Sigmoid colon (tissue), 6 donors: ENCODE measurements at regions not wholly inside any gene's neighbourhood (a gene's known extent, or its start where the extent isn't known, plus 50 kb on each side); places are given as distances from the start of the nearest gene placed in this dataset.

Experiments
- DNase-seq: peaks from one replicate; pipeline ENCODE4 v3.0.0-alpha.2; 2019
- H3K27ac ChIP-seq, 4 donors: fragments of 200-600 bp; sonication (generic); one replicate each; pipeline ENCODE4 v1.5.1; 2016 to 2019; ENCODE audit warnings: mild to moderate bottlenecking in 1 of 4
- H3K27me3 ChIP-seq, 3 donors: fragments of 200-600 bp; sonication (generic); one replicate each; pipeline ENCODE4 v1.5.1; 2019; ENCODE audit warnings: mild to moderate bottlenecking in 1 of 3
- H3K36me3 ChIP-seq, 4 donors: fragments of 200-600 bp; sonication (generic); one replicate each; pipeline ENCODE4 v1.5.1; 2016 to 2019
- H3K4me1 ChIP-seq, 4 donors: fragments of 200-600 bp; sonication (generic); one replicate each; pipeline ENCODE4 v1.5.1; 2017 to 2019
- H3K4me3 ChIP-seq, 4 donors: fragments of 200-600 bp; sonication (generic); one replicate each; pipeline ENCODE4 v1.5.1; 2017 to 2019; ENCODE audit warnings: mild to moderate bottlenecking in 2 of 4, moderate library complexity in 1 of 4
- H3K9me3 ChIP-seq, 4 donors: fragments of 200-600 bp in 3 of 4; sonication (generic) in 3 of 4; one replicate each; pipeline versions ENCODE4 v1.5.1 to v1.6.1; 2013 to 2019
- CTCF ChIP-seq, 4 experiments: fragments of 450-650 bp in 3 of 4; fragments of 200-600 bp in 1 of 4; IDR thresholded peaks; one replicate each; pipeline ENCODE4 v1.5.1; 2016 to 2019; ENCODE audit warnings: antibody characterized with exemption in 4 of 4, mild to moderate bottlenecking in 3 of 4, moderate library complexity in 2 of 4
- EP300 ChIP-seq, 4 donors: sonication (generic); formaldehyde crosslinking; IDR thresholded peaks; one replicate each; pipeline ENCODE4 v1.6.1; 2017; ENCODE audit warnings: antibody characterized with exemption in 4 of 4
- POLR2A ChIP-seq, 2 donors: fragments of 450-650 bp; IDR thresholded peaks; one replicate each; pipeline ENCODE4 v1.6.1; 2016; ENCODE audit warnings: antibody characterized with exemption in 2 of 2, mild to moderate bottlenecking in 2 of 2, moderate library complexity in 2 of 2
- POLR2AphosphoS5 ChIP-seq, 4 donors: sonication (generic); formaldehyde crosslinking; IDR thresholded peaks; one replicate each; pipeline ENCODE4 v1.6.1; 2017; ENCODE audit warnings: antibody characterized with exemption in 4 of 4
- WGBS, 2 donors: extraction: QIAGEN DNeasy Blood & Tissue Kit; methylation state at CpG; one replicate each; pipeline ENCODE4 v1.1.7; 2013; 5-methylcytosine and 5-hydroxymethylcytosine counted together
- intact Hi-C: fragments of 100-400 bp; cut with DNase I; formaldehyde crosslinking; loops from one replicate; pipeline ENCODE4 v1.15.1; 2023
- donor health status: healthy with polysubstance abuse.
- donor health status: healthy.

- WGBS, 2 donors: 66 to 88% methylated on average over 7 of the region's 7 CpGs
- H3K27ac ChIP-seq: no peak overlapping the region
- H3K27me3 ChIP-seq: no peaks in the 10 kb centered on the region
- H3K4me3 ChIP-seq: no peak overlapping the region
- DNase-seq: no peak
- H3K4me1 ChIP-seq: peaks cover 0 to 37% (median 23%) of the 10 kb centered on the region in 4 donors
- H3K9me3 ChIP-seq: no peaks in the 10 kb centered on the region
- intact Hi-C loops: no loop called here
- H3K36me3 ChIP-seq: no peaks in the 10 kb centered on the region
- TF ChIP-seq CTCF (IDR thresholded peaks at IDR 0.05) (no peak), POLR2AphosphoS5 (IDR thresholded peaks at IDR 0.05) (no peak), EP300 (IDR thresholded peaks at IDR 0.05) (no peak), POLR2A (IDR thresholded peaks at IDR 0.05) (no peak)
Observed at GRCh38 chr10:44177610-44178009, 207.3 kb downstream of the CXCL12 start.

DNA sequence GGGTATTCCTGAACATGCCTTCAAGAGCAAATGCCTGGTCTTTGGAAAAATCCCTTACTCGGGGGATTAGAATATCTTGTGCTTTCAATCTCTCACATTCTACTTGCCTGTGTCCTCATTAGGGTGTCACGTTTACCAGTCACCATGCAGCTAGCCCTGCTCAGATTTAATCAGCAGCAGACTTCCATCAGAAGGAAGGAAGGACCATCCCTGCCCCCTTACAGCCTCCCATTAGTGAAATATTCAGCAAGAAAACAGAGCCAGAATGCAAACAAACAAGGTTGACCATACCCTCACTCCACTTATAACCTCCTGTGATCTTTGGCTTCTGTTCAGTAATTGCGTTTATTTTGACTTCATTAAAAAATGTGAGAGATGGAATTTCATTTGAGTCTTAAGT, 208.6 kb downstream of the CXCL12 start:
- intact Hi-C loops: no loop called here
- DNase-seq: no peak
- H3K4me3 ChIP-seq: no peak overlapping the region
- H3K9me3 ChIP-seq: no peaks in the 10 kb centered on the region
- TF ChIP-seq CTCF (IDR thresholded peaks at IDR 0.05) (no peak), POLR2AphosphoS5 (IDR thresholded peaks at IDR 0.05) (no peak), POLR2A (IDR thresholded peaks at IDR 0.05) (no peak), EP300 (IDR thresholded peaks at IDR 0.05) (no peak)
- 51 to 55% methylated on average over 3 of the region's 3 CpGs for WGBS, 2 donors
- peaks cover 0 to 38% (median 26%) of the 10 kb centered on the region in 4 donors for H3K4me1 ChIP-seq
- no peak overlapping the region for H3K27ac ChIP-seq
- H3K27me3 ChIP-seq: no peaks in the 10 kb centered on the region
- no peaks in the 10 kb centered on the region for H3K36me3 ChIP-seq

DNA sequence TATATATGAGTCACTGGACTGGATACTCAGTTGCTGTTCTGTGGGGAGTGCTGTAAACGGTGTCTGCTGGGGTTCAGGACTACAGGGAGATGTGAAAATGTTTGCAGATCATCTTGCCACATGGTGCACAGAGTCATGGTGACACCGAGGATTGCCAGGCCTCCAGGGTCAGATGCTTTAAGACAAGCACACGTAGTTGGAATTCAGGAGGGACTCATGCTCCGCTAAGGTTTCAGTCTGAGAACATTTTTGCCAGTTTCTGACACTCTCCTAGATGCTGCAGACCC, 211.3 kb downstream of the CXCL12 start:
- peaks cover 0 to 20% (median 17%) of the 10 kb centered on the region in 4 donors for H3K4me1 ChIP-seq
- H3K4me3 ChIP-seq: no peak overlapping the region
- no peaks in the 10 kb centered on the region for H3K27me3 ChIP-seq
- H3K36me3 ChIP-seq: no peaks in the 10 kb centered on the region
- WGBS, 2 donors: 72 to 76% methylated on average over 4 of the region's 4 CpGs
- no peak for TF ChIP-seq EP300 (IDR thresholded peaks at IDR 0.05)
- TF ChIP-seq POLR2AphosphoS5 (IDR thresholded peaks at IDR 0.05): no peak
- no peak for TF ChIP-seq POLR2A (IDR thresholded peaks at IDR 0.05)
- no peaks in the 10 kb centered on the region for H3K9me3 ChIP-seq
- no peak overlapping the region for H3K27ac ChIP-seq
- intact Hi-C loops: no loop called here
- DNase-seq: no peak

GRCh38 chr10:44172883-44173607, 211.9 kb downstream of the CXCL12 start:
- Histone ChIP-seq H3K4me1 (peaks cover 0 to 20% (median 17%) of the 10 kb centered on the region in 4 donors), H3K36me3 (no peaks in the 10 kb centered on the region), H3K27me3 (no peaks in the 10 kb centered on the region), H3K9me3 (no peaks in the 10 kb centered on the region), H3K4me3 (no peak overlapping the region), H3K27ac (no peak overlapping the region)
- DNase-seq: no peak
- intact Hi-C loops: no loop called here
- no peak for TF ChIP-seq CTCF (IDR thresholded peaks at IDR 0.05)
- TF ChIP-seq EP300 (IDR thresholded peaks at IDR 0.05): no peak
- TF ChIP-seq POLR2AphosphoS5 (IDR thresholded peaks at IDR 0.05): no peak
- TF ChIP-seq POLR2A (IDR thresholded peaks at IDR 0.05): no peak
- 65 to 78% methylated on average over 3 of the region's 3 CpGs for WGBS, 2 donors

DNA sequence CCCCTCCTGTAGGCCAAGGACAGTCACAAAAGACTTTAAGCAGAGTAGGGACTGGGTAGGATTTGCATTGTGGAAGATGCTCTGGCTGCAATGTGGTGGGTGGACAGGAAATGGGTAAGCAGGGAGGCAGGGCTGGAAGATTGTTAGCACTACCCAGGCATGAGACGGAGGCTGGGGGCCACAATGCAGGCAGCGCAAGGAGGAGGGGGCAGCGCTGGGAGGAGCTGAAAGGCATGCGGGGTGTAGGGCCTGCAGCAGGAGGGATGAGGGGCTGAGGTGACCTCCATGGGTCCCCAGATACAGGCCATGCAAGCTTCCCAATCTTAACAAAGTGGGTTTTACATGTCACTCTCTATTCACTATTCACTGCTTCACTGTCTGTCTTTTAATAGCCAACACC, 213.1 kb downstream of the CXCL12 start:
- Histone ChIP-seq H3K36me3 (no peaks in the 10 kb centered on the region), H3K27ac (no peak overlapping the region), H3K9me3 (no peaks in the 10 kb centered on the region), H3K4me3 (no peak overlapping the region), H3K27me3 (no peaks in the 10 kb centered on the region), H3K4me1 (peaks cover 0 to 20% (median 17%) of the 10 kb centered on the region in 4 donors)
- TF ChIP-seq CTCF (IDR thresholded peaks at IDR 0.05): no peak
- TF ChIP-seq POLR2A (IDR thresholded peaks at IDR 0.05): no peak
- TF ChIP-seq POLR2AphosphoS5 (IDR thresholded peaks at IDR 0.05): no peak
- no peak for TF ChIP-seq EP300 (IDR thresholded peaks at IDR 0.05)
- 82 to 97% methylated on average over 4 of the region's 4 CpGs for WGBS, 2 donors
- DNase-seq: no peak
- intact Hi-C loops: no loop called here
